Fibroblast of peridontal ligament (primary cell): ENCODE measurements at regions not wholly inside any gene's neighbourhood (a gene's known extent, or its start where the extent isn't known, plus 50 kb on each side); places are given as distances from the start of the nearest gene placed in this dataset.
A peak's percentile ranks its signal among the peaks of the same experiment; 100 is the strongest.

ENCODE experiments used
- DNase-seq: peaks from one replicate; pipeline ENCODE4 v3.0.0-alpha.2; 2010; ENCODE audit errors: extremely low read depth

DNA sequence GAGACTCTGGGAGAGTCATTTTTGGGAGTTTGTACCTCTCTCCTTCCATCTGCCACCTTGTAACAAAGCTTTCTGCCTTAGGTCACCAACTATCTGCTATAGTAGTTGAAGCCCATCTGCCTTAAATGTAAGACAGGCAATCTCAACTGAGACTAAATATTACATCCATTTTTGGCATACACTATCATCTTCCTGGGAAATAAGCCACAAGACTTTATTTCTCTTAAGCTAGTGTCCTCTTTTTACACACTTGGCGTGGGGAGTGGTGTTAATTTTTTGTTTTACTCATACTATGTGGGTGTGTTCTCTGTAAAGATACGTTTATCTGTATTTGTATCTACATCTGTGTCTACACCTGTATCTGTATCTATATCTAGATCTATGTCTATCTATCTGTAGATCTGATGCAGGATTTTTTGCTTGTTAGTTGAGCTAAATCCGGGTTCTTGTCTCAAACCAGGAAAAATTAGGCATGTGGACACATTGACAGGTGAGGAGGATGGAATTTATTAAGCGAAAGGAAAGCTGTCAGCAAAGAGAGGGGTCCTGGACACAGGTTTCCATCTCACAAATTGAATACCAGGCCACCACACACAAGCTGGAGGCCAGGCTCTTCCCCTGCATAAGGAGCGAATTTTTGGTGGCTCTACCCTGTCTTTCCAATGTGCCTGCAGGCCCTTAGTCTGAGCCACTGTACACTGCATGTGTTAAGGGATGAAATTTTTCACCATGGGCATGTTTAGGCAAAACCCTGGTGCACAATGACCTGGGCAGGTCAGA is 64.8 kb upstream of the RND3 start:
- no peak for DNase-seq

DNA sequence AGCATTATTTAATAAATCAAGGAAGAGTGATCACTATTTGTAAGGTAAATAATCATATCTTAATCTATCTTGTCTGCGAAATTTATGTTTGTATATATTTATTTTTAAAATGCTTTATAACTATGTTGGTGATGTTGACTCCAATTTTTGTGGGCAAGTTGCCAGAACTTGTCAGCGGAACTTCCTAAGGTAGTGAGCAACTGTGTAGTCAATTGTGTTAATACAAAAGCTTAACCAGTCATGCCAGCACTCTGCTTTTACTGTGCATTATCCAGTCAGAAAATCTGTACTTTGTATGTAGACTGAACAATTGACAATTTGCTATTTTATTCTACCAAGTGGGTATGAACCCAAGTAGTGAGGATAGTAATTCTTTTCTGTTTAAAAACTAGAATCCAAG is 61.9 kb upstream of the RND3 start:
- no peak for DNase-seq

DNA sequence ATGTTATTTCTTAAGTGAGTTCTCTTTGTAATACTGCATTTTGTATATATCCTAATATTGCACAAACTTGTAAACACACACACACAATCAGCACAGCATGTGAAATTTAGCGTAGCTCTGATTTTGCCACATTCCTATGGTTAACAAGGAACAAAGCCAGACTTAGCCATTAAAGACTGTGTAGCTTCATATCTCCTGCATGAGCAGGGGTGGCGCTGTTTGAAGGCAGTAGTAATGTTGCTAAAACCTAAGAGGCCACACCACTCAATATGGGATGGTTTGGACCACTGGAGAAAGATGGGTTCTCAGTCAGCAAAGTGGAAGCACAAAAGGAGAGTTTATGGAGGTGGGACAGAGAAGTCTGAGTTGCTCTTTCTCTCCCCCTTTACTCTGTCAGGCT is 61.1 kb upstream of the RND3 start:
- peak; percentile 75 for DNase-seq

DNA sequence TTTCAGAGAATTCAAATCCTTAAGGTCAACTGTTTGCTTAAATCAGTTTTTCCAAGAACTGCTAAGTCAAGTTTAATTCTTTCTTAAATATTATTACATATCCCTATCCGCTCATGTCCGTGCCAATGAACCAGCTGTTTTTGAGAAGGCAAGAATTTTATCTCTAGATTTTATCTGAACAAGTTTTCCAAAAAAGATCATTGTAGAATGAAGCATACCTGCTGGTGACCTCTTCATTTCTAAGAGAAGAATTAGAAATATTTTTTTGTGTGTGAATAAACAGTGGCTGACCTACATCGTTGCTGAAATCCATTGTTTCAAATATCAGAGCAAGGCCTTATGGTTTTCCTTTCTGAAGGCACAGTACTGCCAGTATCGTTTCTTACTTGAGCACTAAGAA is 58.4 kb upstream of the RND3 start:
- DNase-seq = no peak

DNA sequence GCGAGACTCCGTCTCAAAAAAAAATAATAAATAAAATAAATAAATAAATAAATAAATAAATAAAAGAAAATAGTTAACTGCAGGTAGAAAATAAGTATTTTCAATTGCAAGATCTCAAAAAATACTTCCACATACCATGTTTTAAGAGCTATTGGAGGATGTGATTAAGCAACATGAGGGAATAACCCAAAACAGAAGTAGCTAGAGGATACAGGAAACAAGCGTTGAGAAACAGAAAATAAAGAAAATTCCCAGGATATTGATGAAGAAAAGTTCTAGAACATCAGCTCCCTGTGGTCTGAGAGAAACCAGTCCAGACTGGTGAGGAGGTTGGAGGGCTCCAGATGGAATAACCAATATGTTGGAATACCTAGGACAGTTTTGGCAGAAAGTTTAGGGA is 57.3 kb upstream of the RND3 start:
- DNase-seq = no peak

DNA sequence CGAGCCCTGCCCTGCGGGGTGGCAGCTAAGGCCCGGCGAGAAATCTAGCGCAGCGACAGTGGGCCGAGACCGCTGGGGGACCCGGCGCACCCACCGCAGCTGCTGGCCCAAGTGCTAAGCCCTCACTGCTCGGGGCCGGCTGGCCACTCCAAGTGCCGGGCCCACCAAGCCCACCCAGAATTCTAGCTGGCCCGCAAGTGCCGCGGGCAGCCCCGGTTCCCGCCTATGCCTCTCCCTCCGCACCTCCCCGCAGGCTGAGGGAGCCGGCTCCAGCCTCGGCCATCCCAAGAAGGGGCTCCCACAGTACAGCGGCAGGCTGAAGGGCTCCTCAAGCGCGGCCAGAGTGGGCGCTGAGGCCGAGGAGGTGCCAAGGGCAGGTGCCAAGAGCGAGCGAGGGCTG is 55.2 kb upstream of the RND3 start:
- DNase-seq = no peak

DNA sequence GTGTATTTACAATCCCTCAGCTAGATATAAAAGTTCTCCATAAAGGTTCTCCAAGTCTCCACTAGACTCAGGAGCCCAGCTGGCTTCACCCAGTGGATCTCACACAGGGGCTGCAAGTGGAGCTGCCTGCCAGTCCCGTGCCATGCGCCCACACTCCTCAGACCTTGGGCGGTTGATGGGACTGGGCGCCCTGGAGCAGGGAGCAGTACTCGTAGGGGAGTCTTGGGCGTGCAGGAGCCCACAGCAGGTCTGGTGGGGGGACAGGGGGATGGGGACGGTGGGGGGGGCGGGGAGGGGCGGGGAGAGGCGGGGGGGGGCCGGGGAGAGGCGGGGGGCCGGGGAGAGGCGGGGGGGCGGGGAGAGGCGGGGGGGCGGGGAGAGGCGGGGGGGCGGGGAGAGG is 54.7 kb upstream of the RND3 start:
- DNase-seq = no peak

DNA sequence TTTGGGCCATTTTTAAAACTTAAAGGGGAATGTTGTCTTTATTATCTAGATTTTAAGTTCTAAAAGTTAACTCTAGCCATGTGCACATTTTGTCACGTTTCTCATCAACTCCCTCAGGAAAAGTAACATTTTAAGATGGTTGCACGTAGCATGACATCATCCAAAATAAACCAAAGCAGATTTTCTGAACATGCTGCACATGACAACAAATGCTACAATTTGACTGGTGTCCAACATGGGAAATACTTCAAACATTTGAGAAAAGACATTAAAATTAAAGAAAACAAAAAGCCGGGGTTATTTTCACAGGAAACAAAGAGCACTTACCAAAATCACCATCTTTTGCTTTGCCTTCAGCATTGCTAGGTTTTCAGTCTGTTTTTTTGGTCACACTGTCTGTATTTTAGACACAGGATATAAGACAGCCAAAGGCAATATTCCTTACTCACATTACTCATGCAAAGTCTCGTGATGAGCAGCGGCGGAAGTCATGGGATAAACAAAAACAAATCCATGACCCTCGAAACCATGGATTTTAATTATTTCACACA is 51.3 kb upstream of the RND3 start:
- DNase-seq = peak; percentile 87
